GM13977 (cell line): ENCODE measurements at regions not wholly inside any gene's neighbourhood (a gene's known extent, or its start where the extent isn't known, plus 50 kb on each side); places are given as distances from the start of the nearest gene placed in this dataset.

Source experiments
- DNase-seq: peaks from one replicate; pipeline ENCODE4 v3.0.0; 2012; ENCODE audit warnings: low spot score
- in situ Hi-C: fragments of 300-500 bp; cut with MboI; formaldehyde crosslinking; loops from one replicate; pipeline ENCODE4 v1.12.0; 2022; ENCODE audit warnings: low sequenced_read_pairs, low pct_unique_long_range_greater_than_20kb, mixed read lengths, inconsistent platforms; ENCODE audit not compliant: unreplicated experiment
- TF ChIP-seq, protein P1 (sequence below): IDR thresholded peaks from 2 replicates; pipeline ENCODE4 v1.5.1; 2012; ENCODE audit warnings: mild to moderate bottlenecking, control low read depth; ENCODE audit not compliant: insufficient read depth; ENCODE audit errors: extremely low read depth, missing control alignments

DNA sequence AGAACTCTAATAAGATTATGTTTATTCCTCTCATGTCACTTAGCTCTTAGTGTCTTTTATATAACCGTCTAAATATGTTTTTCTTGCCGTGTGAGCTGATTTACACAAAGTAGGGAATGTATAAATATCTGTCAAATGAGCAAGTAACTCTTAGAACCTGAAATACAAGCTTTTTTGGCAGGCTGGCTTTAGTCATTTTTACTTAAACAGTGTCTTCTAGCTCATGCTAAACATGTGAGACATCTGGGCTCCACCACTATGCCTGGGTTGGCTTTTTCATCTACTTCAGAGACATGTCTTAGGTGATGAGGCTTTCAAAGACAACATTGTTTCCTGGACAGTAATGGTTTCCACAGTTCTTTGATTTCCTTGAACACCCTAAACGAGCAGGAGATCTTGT, 137.2 kb upstream of the ZNF608 start:
- no peak for DNase-seq
- in situ Hi-C loops = no loop called here
- TF ChIP-seq, protein P1, sequence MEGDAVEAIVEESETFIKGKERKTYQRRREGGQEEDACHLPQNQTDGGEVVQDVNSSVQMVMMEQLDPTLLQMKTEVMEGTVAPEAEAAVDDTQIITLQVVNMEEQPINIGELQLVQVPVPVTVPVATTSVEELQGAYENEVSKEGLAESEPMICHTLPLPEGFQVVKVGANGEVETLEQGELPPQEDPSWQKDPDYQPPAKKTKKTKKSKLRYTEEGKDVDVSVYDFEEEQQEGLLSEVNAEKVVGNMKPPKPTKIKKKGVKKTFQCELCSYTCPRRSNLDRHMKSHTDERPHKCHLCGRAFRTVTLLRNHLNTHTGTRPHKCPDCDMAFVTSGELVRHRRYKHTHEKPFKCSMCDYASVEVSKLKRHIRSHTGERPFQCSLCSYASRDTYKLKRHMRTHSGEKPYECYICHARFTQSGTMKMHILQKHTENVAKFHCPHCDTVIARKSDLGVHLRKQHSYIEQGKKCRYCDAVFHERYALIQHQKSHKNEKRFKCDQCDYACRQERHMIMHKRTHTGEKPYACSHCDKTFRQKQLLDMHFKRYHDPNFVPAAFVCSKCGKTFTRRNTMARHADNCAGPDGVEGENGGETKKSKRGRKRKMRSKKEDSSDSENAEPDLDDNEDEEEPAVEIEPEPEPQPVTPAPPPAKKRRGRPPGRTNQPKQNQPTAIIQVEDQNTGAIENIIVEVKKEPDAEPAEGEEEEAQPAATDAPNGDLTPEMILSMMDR = no peak

DNA sequence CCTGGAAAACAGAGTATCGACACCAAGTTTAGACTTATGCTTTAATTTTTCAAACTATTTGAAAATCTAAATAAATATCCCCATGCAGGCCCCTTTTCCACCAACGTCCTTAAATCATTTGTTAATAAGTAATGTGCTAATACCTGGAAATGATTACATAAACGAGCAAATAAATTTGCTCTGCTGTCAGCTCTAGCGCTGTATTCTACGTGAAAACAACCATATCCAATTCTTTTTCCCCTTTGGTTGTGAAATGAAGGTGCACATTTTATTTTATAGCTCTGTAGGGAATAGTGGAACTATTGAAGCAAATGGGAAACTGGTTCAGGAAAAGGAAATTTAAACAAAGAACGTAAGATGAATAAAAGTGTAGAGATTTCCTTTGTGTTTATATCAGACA, 137.7 kb upstream of the ZNF608 start:
- DNase-seq = no peak
- in situ Hi-C loops = no loop called here
- TF ChIP-seq, protein P1 = no peak

DNA sequence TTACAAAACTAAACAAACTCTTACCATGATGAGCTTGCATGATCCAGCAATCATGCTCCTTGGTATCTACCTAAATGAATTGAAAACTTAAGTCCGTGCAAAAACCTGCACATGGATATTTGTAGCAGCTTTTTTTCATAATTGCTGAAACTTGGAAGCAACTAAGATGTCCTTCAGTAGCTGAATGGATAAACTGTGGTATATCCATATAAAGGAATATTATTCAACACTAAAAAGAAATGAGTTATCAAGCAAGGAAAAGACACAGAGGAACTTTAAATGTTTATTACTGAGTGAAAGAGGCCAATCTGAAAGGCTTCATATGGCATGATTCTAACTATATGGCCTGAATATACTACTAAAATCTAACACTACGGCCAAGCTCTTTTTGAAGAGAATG, 139.1 kb upstream of the ZNF608 start:
- in situ Hi-C loops = no loop called here
- no peak for DNase-seq
- TF ChIP-seq, protein P1 = no peak

DNA sequence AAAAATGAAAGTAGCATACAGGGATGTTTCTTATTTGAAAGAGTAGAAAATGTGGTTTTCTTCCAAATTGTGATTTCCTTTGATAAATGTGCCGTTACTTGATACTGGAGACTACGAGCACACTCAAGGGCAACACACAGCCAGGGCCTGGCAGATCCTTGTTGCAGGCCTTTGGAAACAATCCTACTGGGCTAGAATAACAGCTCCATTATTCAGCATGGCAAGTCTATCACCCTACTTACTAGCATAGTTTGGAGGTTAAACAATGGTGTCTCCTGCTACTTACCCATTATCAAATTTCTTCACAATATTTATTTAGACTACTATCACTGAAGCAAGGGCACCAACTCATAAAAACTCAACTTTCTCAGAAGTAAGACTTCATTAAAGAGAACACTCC, 140.8 kb upstream of the ZNF608 start:
- in situ Hi-C loops = no loop called here
- no peak for DNase-seq
- TF ChIP-seq, protein P1 = no peak

DNA sequence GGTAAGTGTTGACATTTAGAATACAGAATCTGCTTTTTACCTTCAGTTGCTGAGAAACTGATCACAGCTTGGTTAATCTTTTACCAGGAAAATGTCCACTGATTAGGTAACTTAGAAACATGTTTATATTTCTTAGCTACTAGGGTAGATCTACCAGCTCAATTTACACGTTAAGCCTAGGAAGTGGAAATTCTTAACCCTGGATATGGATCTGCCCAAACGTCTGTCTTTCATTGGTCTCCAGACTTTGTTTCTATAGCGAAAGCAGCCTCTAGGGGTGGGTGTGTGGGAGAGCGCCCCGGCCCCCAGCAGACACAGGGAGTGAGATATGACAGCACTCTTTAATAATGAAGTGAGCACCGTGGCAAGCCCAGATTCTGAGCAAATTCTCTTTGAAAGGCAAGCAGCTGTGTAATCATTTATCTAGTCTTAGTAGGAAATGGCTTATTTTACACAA, 141.6 kb upstream of the ZNF608 start:
- in situ Hi-C loops = no loop called here
- DNase-seq = no peak
- TF ChIP-seq, protein P1 = peak; percentile 6

DNA sequence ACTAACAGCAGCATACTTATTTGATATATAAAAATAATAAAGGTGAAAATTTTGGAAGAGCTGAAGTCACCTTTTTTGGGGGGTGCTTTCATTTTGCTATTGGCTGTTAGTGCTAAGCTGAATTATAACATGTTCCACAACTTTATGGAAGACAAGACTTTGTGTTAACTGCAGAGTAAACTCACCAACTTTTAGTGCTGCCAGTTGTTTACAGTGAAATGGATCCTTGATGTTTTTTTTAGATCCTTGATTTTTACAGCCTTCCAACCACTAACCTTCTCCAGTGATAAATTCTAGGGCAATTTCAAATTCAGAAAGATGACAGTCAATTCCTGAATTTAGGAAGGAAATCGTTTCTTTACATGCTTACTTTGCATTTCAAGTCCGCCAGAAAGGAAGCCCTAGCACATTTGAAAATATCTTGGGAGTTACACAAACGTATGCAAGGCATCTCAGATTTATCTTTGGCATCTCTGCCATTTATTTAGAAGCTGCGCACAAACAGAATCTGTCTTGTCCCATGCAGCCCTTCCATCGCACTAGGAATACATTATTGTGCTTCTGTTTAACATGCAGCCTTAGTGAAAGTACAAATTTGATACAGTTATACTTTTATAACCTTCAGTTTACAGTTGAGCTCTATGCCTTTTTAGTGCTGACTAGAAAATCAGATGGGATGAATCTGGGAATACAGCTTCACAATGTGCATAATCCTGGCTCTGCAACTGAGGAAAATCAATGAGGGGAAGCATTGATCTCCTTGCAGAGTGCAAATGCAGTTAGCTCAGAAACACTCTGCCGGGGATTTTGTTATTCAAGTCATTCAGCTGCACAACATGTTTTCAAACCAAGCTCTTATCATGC, 142.4 kb upstream of the ZNF608 start:
- TF ChIP-seq, protein P1 = no peak
- no peak for DNase-seq
- in situ Hi-C loops = no loop called here

DNA sequence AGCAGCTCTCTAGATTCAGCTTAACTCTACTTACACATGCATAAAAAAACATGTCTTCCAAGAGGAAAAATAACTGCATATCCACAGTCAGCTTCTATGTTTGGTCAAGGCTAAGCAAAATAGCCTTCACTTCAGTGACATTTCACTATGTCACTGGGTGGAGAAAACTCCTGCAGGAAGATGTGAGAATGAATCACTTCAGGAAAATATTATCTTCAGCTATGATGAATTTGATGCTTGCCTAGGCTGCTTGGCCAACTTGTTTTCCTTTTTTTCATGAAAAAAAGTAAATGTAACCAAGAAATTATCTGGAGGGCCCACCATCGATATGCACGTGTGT, 143.0 kb upstream of the ZNF608 start:
- TF ChIP-seq, protein P1 = no peak
- in situ Hi-C loops = no loop called here
- DNase-seq = no peak
